GM18505 (cell line): ENCODE measurements at regions not wholly inside any gene's neighbourhood (a gene's known extent, or its start where the extent isn't known, plus 50 kb on each side); places are given as distances from the start of the nearest gene placed in this dataset.
"Not testable (repeated sequence)": the region's sequence is repeated elsewhere in the genome, so short reads cannot be mapped to it uniquely, and the experiment has no call there.

ENCODE experiments used
- ATAC-seq: cut with Tn5 transposase; IDR thresholded peaks from one replicate; pipeline ENCODE4 v1.9.1; 2021; ENCODE audit not compliant: unreplicated experiment
- POLR2A ChIP-seq: IDR thresholded peaks from 4 replicates; pipeline ENCODE4 v1.6.1; 2011; ENCODE audit warnings: borderline replicate concordance; ENCODE audit not compliant: insufficient read depth, insufficient read length; ENCODE audit errors: extremely low read depth

- ATAC-seq, result no peak
- no peak for TF ChIP-seq POLR2A
Observed at GRCh38 chr3:23116081-23116837, 86.9 kb upstream of the UBE2E2 start.

- TF ChIP-seq POLR2A, result no peak
Observed at GRCh38 chr3:23117856-23118255, 85.3 kb upstream of the UBE2E2 start.

GRCh38 chr3:23127196-23127595 lies 75.9 kb upstream of the UBE2E2 start:
- no peak for TF ChIP-seq POLR2A
- ATAC-seq, result no peak

More at GRCh38 chr3:23117856-23118255, 85.3 kb upstream of the UBE2E2 start:
- ATAC-seq, result no peak

- no peak for ATAC-seq
Observed at GRCh38 chr3:23128655-23129054, 74.5 kb upstream of the UBE2E2 start.

GRCh38 chr3:23129117-23129516 lies 74.0 kb upstream of the UBE2E2 start:
- TF ChIP-seq POLR2A, result no peak
- ATAC-seq, result no peak

More at GRCh38 chr3:23128655-23129054, 74.5 kb upstream of the UBE2E2 start:
- TF ChIP-seq POLR2A, result no peak

GRCh38 chr3:23129817-23130216 lies 73.3 kb upstream of the UBE2E2 start:
- no peak for TF ChIP-seq POLR2A
- ATAC-seq, result no peak

- ATAC-seq, result no peak
- TF ChIP-seq POLR2A, result no peak
Observed at GRCh38 chr3:23130406-23130805, 72.7 kb upstream of the UBE2E2 start.

- no peak for ATAC-seq
- no peak for TF ChIP-seq POLR2A
Observed at GRCh38 chr3:23135026-23135785, 67.9 kb upstream of the UBE2E2 start.

GRCh38 chr3:23136054-23136453 lies 67.1 kb upstream of the UBE2E2 start:
- no peak for TF ChIP-seq POLR2A
- ATAC-seq, result no peak

GRCh38 chr3:23144051-23144450 lies 59.1 kb upstream of the UBE2E2 start:
- ATAC-seq, result not testable (repeated sequence)

- no peak for ATAC-seq
- TF ChIP-seq POLR2A, result no peak
Observed at GRCh38 chr3:23146163-23146562, 57.0 kb upstream of the UBE2E2 start.

- TF ChIP-seq POLR2A, result no peak
- ATAC-seq, result no peak
Observed at GRCh38 chr3:23152989-23153388, 50.1 kb upstream of the UBE2E2 start.
